B cell (primary cell): ENCODE measurements at regions not wholly inside any gene's neighbourhood (a gene's known extent, or its start where the extent isn't known, plus 50 kb on each side); places are given as distances from the start of the nearest gene placed in this dataset.

Source experiments
- ATAC-seq: fragments of 200-7000 bp; cut with Tn5 transposase; one replicate; pipeline ENCODE4 v1.10.0; 2021; ENCODE audit warnings: low read depth, mild to moderate bottlenecking, moderate number of reproducible peaks, moderate library complexity
- CTCF ChIA-PET: fragments of 350-600 bp; sonication (Branson Sonifier 250); formaldehyde crosslinking; loops from one replicate; lab custom pipeline; 2021; ENCODE audit warnings: antibody characterized with exemption, inconsistent platforms; lab: Charles Lee
- POLR2A ChIA-PET: fragments of 350-600 bp; sonication (Branson Sonifier 250); formaldehyde crosslinking; loops from one replicate; lab custom pipeline; 2021; ENCODE audit warnings: antibody characterized with exemption; lab: Charles Lee
- DNase-seq: peaks from one replicate; pipeline ENCODE4 v3.0.0; 2013
- H2AFZ ChIP-seq: 2 replicates; pipeline ENCODE4 v1.6.1; 2012; ENCODE audit warnings: mild to moderate bottlenecking, low read depth, low read length; ENCODE audit not compliant: insufficient read depth, poor library complexity, severe bottlenecking
- H3K27ac ChIP-seq, 2 donors: 1 replicate in 1 of 2; 2 replicates in 1 of 2; pipeline ENCODE4 v1.5.1; 2012 to 2013; ENCODE audit warnings: low read length in 2 of 2, mild to moderate bottlenecking in 2 of 2, moderate library complexity in 1 of 2
- H3K27me3 ChIP-seq, 4 experiments: fragments of 200-600 bp in 1 of 4; sonication (generic) in 1 of 4; replicated peaks in 1 of 4; 1 replicate in 2 of 4; 2 replicates in 2 of 4; pipeline versions ENCODE4 v1.6.1 to v1.7.0; 2013 to 2016; ENCODE audit warnings: low read length in 3 of 4, mild to moderate bottlenecking in 2 of 4, mixed read lengths in 1 of 4, moderate library complexity in 1 of 4; ENCODE audit not compliant: insufficient read depth in 4 of 4, control insufficient read depth in 3 of 4; ENCODE audit errors: control extremely low read depth in 1 of 4
- H3K36me3 ChIP-seq, 2 experiments: replicated peaks in 1 of 2; 1 replicate in 1 of 2; 2 replicates in 1 of 2; pipeline versions ENCODE4 v1.6.1 to v1.7.1; 2013; ENCODE audit warnings: low read length in 1 of 2; ENCODE audit not compliant: insufficient read depth in 2 of 2, control insufficient read depth in 1 of 2; ENCODE audit errors: control extremely low read depth in 1 of 2, extremely low read depth in 1 of 2
- H3K4me1 ChIP-seq, 2 donors: fragments of 200-600 bp in 1 of 2; sonication (generic) in 1 of 2; 1 replicate in 1 of 2; 2 replicates in 1 of 2; pipeline versions ENCODE4 v1.5.1 to v1.6.1; 2013 to 2017; ENCODE audit warnings: low read length in 2 of 2; ENCODE audit not compliant: control insufficient read depth in 2 of 2, insufficient read depth in 2 of 2
- H3K4me2 ChIP-seq: replicated peaks from 2 replicates; pipeline ENCODE3; 2012; ENCODE audit warnings: mild to moderate bottlenecking, low read depth, low read length; ENCODE audit not compliant: poor library complexity, severe bottlenecking
- H3K4me3 ChIP-seq, 5 experiments: fragments of 200-600 bp in 1 of 5; sonication (generic) in 1 of 5; 1 replicate in 3 of 5; 2 replicates in 2 of 5; pipeline versions ENCODE4 v1.5.1 to v1.7.0; 2011 to 2016; ENCODE audit warnings: low read length in 4 of 5, mild to moderate bottlenecking in 4 of 5, low read depth in 2 of 5, control low read depth in 1 of 5, moderate library complexity in 1 of 5; ENCODE audit not compliant: insufficient read depth in 1 of 5; ENCODE audit errors: control extremely low read depth in 1 of 5, extremely low read depth in 1 of 5
- H3K79me2 ChIP-seq: fragments of 200-600 bp; sonication (generic); one replicate; pipeline ENCODE4 v1.6.0; 2016; ENCODE audit warnings: low read length; ENCODE audit not compliant: control insufficient read depth, insufficient read depth
- H3K9ac ChIP-seq: fragments of 200-600 bp; sonication (generic); 2 replicates; pipeline ENCODE4 v1.6.1; 2017; ENCODE audit warnings: mild to moderate bottlenecking, low read length, moderate library complexity
- H3K9me3 ChIP-seq, 3 donors: one replicate each; pipeline versions ENCODE4 v1.6.1 to v1.7.1; 2013; ENCODE audit warnings: low read length in 2 of 3; ENCODE audit not compliant: control insufficient read depth in 2 of 3, insufficient read depth in 1 of 3; ENCODE audit errors: control extremely low read depth in 1 of 3
- H4K20me1 ChIP-seq: 2 replicates; pipeline ENCODE4 v1.6.0; 2012; ENCODE audit warnings: mild to moderate bottlenecking, low read length; ENCODE audit not compliant: insufficient read depth, control insufficient read depth, poor library complexity, severe bottlenecking
- H3K27ac Mint-ChIP-seq: one replicate; pipeline ENCODE4 v1.8.0; 2021; ENCODE audit warnings: mixed read lengths
- H3K27me3 Mint-ChIP-seq: one replicate; pipeline ENCODE4 v1.8.0; 2021; ENCODE audit warnings: mixed read lengths
- H3K4me1 Mint-ChIP-seq: one replicate; pipeline ENCODE4 v1.8.0; 2021; ENCODE audit warnings: mixed read lengths
- H3K4me3 Mint-ChIP-seq: one replicate; pipeline ENCODE4 v1.8.0; 2021; ENCODE audit warnings: mixed read lengths
- H3K9me3 Mint-ChIP-seq: one replicate; pipeline ENCODE4 v1.8.0; 2022; ENCODE audit warnings: mixed read lengths; ENCODE audit not compliant: insufficient read depth
- CTCF ChIP-seq: fragments of 200-600 bp; IDR thresholded peaks from one replicate; pipeline ENCODE4 v1.8.0; 2022; ENCODE audit warnings: antibody characterized with exemption, mild to moderate bottlenecking
- EZH2 ChIP-seq: IDR thresholded peaks from 2 replicates; pipeline ENCODE4 v1.6.1; 2012; ENCODE audit warnings: borderline replicate concordance, low read depth, mild to moderate bottlenecking, moderate library complexity, low read length; ENCODE audit not compliant: insufficient read depth, poor library complexity, severe bottlenecking
- WGBS: methylation state at CpG from one replicate; pipeline ENCODE4 v1.1.5; 2013; ENCODE audit warnings: missing lambda C conversion rate; ENCODE audit not compliant: insufficient coverage; 5-methylcytosine and 5-hydroxymethylcytosine counted together
- intact Hi-C: fragments of 100-400 bp; cut with micrococcal nuclease; formaldehyde crosslinking; loops from one replicate; pipeline ENCODE4 v1.10.0; 2022

GRCh38 chr6:54716010-54716409, 130.6 kb upstream of the FAM83B start:
- ATAC-seq (no peak), DNase-seq (no peak)
- Mint-ChIP-seq H3K9me3 (no peaks in the 10 kb centered on the region), H3K4me1 (no peaks in the 10 kb centered on the region), H3K4me3 (no peak overlapping the region), H3K27ac (no peak overlapping the region), H3K27me3 (no peaks in the 10 kb centered on the region)
- Histone ChIP-seq H3K36me3 (no peaks in the 10 kb centered on the region), H2AFZ (no peak overlapping the region), H3K27me3 (no peaks in the 10 kb centered on the region), H4K20me1 (no peaks in the 10 kb centered on the region), H3K9ac (no peak overlapping the region), H3K79me2 (no peaks in the 10 kb centered on the region), H3K4me3 (no peak overlapping the region), H3K4me2 (no peak overlapping the region), H3K27ac (no peak overlapping the region), H3K4me1 (no peaks in the 10 kb centered on the region), H3K9me3 (no peaks in the 10 kb centered on the region)
- POLR2A ChIA-PET: no interaction called here
- CTCF ChIA-PET: no interaction called here
- TF ChIP-seq CTCF: no peak
- TF ChIP-seq EZH2: no peak
- intact Hi-C loops: no loop called here
- WGBS: 93% methylated on average over 6 of the region's 6 CpGs

GRCh38 chr6:54716877-54717276, 129.7 kb upstream of the FAM83B start:
- no peak overlapping the region for H3K4me3 Mint-ChIP-seq
- Histone ChIP-seq H3K36me3 (no peaks in the 10 kb centered on the region), H3K27me3 (no peaks in the 10 kb centered on the region), H3K9me3 (no peaks in the 10 kb centered on the region), H3K79me2 (no peaks in the 10 kb centered on the region), H3K4me1 (no peaks in the 10 kb centered on the region), H3K4me3 (no peak overlapping the region), H4K20me1 (no peaks in the 10 kb centered on the region), H3K4me2 (no peak overlapping the region), H3K27ac (no peak overlapping the region), H2AFZ (no peak overlapping the region), H3K9ac (no peak overlapping the region)
- DNase-seq (no peak), ATAC-seq (no peak)
- CTCF ChIA-PET: interaction anchor here (1.0 to 2.0 kb wide), 3 partner anchors 9 to 28 kb away, joined by 3 to 9 read pairs (median 7); no protein-coding TSS in a partner anchor
- no CpG with 5 or more reads among the region's 3 CpGs for WGBS
- intact Hi-C loops: no loop called here
- no peak for TF ChIP-seq CTCF
- no peak for TF ChIP-seq EZH2
- H3K27me3 Mint-ChIP-seq: no peaks in the 10 kb centered on the region
- H3K4me1 Mint-ChIP-seq: no peaks in the 10 kb centered on the region
- H3K27ac Mint-ChIP-seq: no peak overlapping the region
- POLR2A ChIA-PET: no interaction called here
- H3K9me3 Mint-ChIP-seq: peaks cover 1% of the 10 kb centered on the region
